HCT116 (cell line): ENCODE measurements at regions not wholly inside any gene's neighbourhood (a gene's known extent, or its start where the extent isn't known, plus 50 kb on each side); places are given as distances from the start of the nearest gene placed in this dataset.

Experiments used
- ATAC-seq: fragments of 200-7000 bp; cut with Tn5 transposase; 2 replicates; pipeline ENCODE4 v1.9.1; 2020; ENCODE audit warnings: mild to moderate bottlenecking, moderate library complexity
- BruUV-seq: library from RNA; stranded (reverse); fragments of 400-500 nt; replicated peaks from 2 replicates; lab custom pipeline; 2021; lab: Mats Ljungman, UMichigan
- CTCF ChIA-PET: fragments of 300-600 bp; sonication (Branson Sonifier 250); formaldehyde crosslinking; loops from one replicate; lab custom pipeline; 2021; ENCODE audit warnings: antibody characterized with exemption; lab: Charles Lee
- POLR2A ChIA-PET: fragments of 300-600, 350-600 bp; sonication (Branson Sonifier 250); formaldehyde crosslinking; loops from one replicate; lab custom pipeline; 2021; ENCODE audit warnings: antibody characterized with exemption; lab: Charles Lee
- RAD21 ChIA-PET, 2 experiments: fragments of 300-600 bp; sonication (Branson Sonifier 250); formaldehyde crosslinking; loops; one replicate each; lab custom pipeline; 2023; ENCODE audit warnings: low total read pairs in 2 of 2; ENCODE audit not compliant: uncharacterized antibody in 2 of 2, unreplicated experiment in 2 of 2, low non-redundant PET in 1 of 2; lab: Charles Lee
- DNase-seq: peaks from one replicate; pipeline ENCODE4 v3.0.0-alpha.2; 2010; ENCODE audit warnings: low read depth, low spot score
- H2AFZ ChIP-seq: fragments of 200-600 bp; shearing (Covaris generic), sonication (generic); 2 replicates; pipeline ENCODE4 v1.6.1; 2017; ENCODE audit warnings: low read depth, mixed run types, mixed read lengths, antibody characterized with exemption, low read length; ENCODE audit not compliant: poor library complexity, severe bottlenecking
- H3K27ac ChIP-seq: 2 replicates; pipeline ENCODE4 v1.5.1; 2012; ENCODE audit warnings: low read depth, low read length
- H3K27me3 ChIP-seq: fragments of 200-600 bp; sonication (generic); 2 replicates; pipeline ENCODE4 v1.6.1; 2016; ENCODE audit warnings: mixed run types, low read length, mixed read lengths; ENCODE audit not compliant: insufficient read depth
- H3K36me3 ChIP-seq, 2 experiments: fragments of 200-500 bp in 1 of 2; fragments of 200-600 bp in 1 of 2; sonication (Bioruptor generic) in 1 of 2; sonication (generic) in 1 of 2; 2 replicates each; pipeline versions ENCODE4 v1.5.1 to v1.6.1; 2014 to 2016; ENCODE audit warnings: low read length in 2 of 2, inconsistent platforms in 1 of 2, mixed read lengths in 1 of 2, mixed run types in 1 of 2; ENCODE audit not compliant: insufficient read depth in 2 of 2, control insufficient read depth in 1 of 2
- H3K4me1 ChIP-seq, 2 experiments: fragments of 200-600 bp in 1 of 2; sonication (generic) in 1 of 2; 2 replicates each; pipeline versions ENCODE4 v1.5.1 to v1.6.1; 2012 to 2017; ENCODE audit warnings: low read length in 2 of 2, inconsistent platforms in 1 of 2, mild to moderate bottlenecking in 1 of 2, mixed read lengths in 1 of 2, mixed run types in 1 of 2, moderate library complexity in 1 of 2; ENCODE audit not compliant: insufficient read depth in 2 of 2, control insufficient read depth in 1 of 2
- H3K4me2 ChIP-seq: fragments of 200-600 bp; sonication (generic); 2 replicates; pipeline ENCODE4 v1.6.1; 2017; ENCODE audit warnings: mixed run types, low read length, mixed read lengths
- H3K4me3 ChIP-seq, 2 experiments: fragments of 200-600 bp in 1 of 2; sonication (generic) in 1 of 2; replicated peaks in 1 of 2; 2 replicates each; pipeline ENCODE4 v1.5.1; 2011 to 2016; ENCODE audit warnings: low read length in 2 of 2, control low read depth in 1 of 2, low read depth in 1 of 2, mild to moderate bottlenecking in 1 of 2, mixed read lengths in 1 of 2, mixed run types in 1 of 2
- H3K79me2 ChIP-seq: fragments of 200-600 bp; sonication (generic); 2 replicates; pipeline ENCODE4 v1.6.1; 2017; ENCODE audit warnings: mild to moderate bottlenecking, mixed run types, low read length, moderate library complexity, mixed read lengths; ENCODE audit not compliant: insufficient read depth
- H3K9ac ChIP-seq: fragments of 200-600 bp; sonication (generic); 2 replicates; pipeline ENCODE4 v1.6.1; 2016; ENCODE audit warnings: low read length, mixed read lengths
- H3K9me2 ChIP-seq: fragments of 200-600 bp; sonication (generic), shearing (Covaris generic); 2 replicates; pipeline ENCODE4 v1.6.1; 2017; ENCODE audit warnings: mixed run types, mild to moderate bottlenecking, moderate library complexity; ENCODE audit not compliant: insufficient read depth
- H3K9me3 ChIP-seq, 2 experiments: fragments of 200-500 bp in 1 of 2; fragments of 200-600 bp in 1 of 2; sonication (Bioruptor generic) in 1 of 2; sonication (generic) in 1 of 2; 2 replicates each; pipeline ENCODE4 v1.6.1; 2014 to 2017; ENCODE audit warnings: low read length in 2 of 2, mixed read lengths in 2 of 2, inconsistent platforms in 1 of 2, low read depth in 1 of 2, mild to moderate bottlenecking in 1 of 2, mixed run types in 1 of 2, moderate library complexity in 1 of 2; ENCODE audit not compliant: control insufficient read depth in 1 of 2, insufficient read depth in 1 of 2
- H4K20me1 ChIP-seq: fragments of 200-600 bp; sonication (generic), shearing (Covaris generic); 2 replicates; pipeline ENCODE4 v1.6.1; 2017; ENCODE audit warnings: mixed run types, mild to moderate bottlenecking, moderate library complexity; ENCODE audit not compliant: insufficient read depth
- EGR1 ChIP-seq: IDR thresholded peaks from 2 replicates; pipeline ENCODE4 v1.6.1; 2012; ENCODE audit warnings: low read depth
- EZH2phosphoT487 ChIP-seq: fragments of 200-600 bp; IDR thresholded peaks from 2 replicates; pipeline ENCODE4 v1.6.1; 2018; ENCODE audit warnings: antibody characterized with exemption, borderline replicate concordance
- SIN3A ChIP-seq: IDR thresholded peaks from 2 replicates; pipeline ENCODE4 v1.6.1; 2012; ENCODE audit warnings: low read depth
- TCF7L2 ChIP-seq: IDR thresholded peaks from 2 replicates; pipeline ENCODE4 v1.7.0; 2011; ENCODE audit warnings: borderline replicate concordance, inconsistent platforms; ENCODE audit not compliant: insufficient read depth, insufficient read length; ENCODE audit errors: extremely low read depth
- YY1 ChIP-seq: IDR thresholded peaks from 2 replicates; pipeline ENCODE4 v1.6.1; 2011; ENCODE audit warnings: low read length, low read depth, moderate library complexity, mild to moderate bottlenecking; ENCODE audit not compliant: insufficient replicate concordance; ENCODE audit errors: extremely low read depth
- ZFX ChIP-seq: fragments of 450-650 bp; IDR thresholded peaks from 2 replicates; pipeline ENCODE4 v1.6.1; 2017
- ZNF274 ChIP-seq: fragments of 200-500 bp; sonication (Bioruptor generic); IDR thresholded peaks from 2 replicates; pipeline ENCODE4 v1.6.1; 2014; ENCODE audit warnings: mild to moderate bottlenecking, low read depth, low read length, inconsistent platforms
- intact Hi-C: fragments of 100-400 bp; cut with micrococcal nuclease; formaldehyde crosslinking; loops from 2 replicates; pipeline ENCODE4 v1.10.0; 2022
- TF ChIP-seq, protein P1 (sequence below), 3 experiments: fragments of 200-600 bp in 1 of 3; sonication (generic) in 1 of 3; IDR thresholded peaks in 2 of 3; conservative IDR thresholded peaks in 1 of 3; 2 replicates each; pipeline ENCODE4 v1.5.1; 2012 to 2017; ENCODE audit warnings: low read depth in 2 of 3, low read length in 2 of 3, antibody characterized with exemption in 1 of 3, borderline replicate concordance in 1 of 3, control low read depth in 1 of 3, mild to moderate bottlenecking in 1 of 3, mixed read lengths in 1 of 3, mixed run types in 1 of 3, moderate library complexity in 1 of 3; ENCODE audit not compliant: insufficient read depth in 1 of 3
- TF ChIP-seq, protein P2 (sequence below): IDR thresholded peaks from 2 replicates; pipeline ENCODE4 v1.6.1; 2012

DNA sequence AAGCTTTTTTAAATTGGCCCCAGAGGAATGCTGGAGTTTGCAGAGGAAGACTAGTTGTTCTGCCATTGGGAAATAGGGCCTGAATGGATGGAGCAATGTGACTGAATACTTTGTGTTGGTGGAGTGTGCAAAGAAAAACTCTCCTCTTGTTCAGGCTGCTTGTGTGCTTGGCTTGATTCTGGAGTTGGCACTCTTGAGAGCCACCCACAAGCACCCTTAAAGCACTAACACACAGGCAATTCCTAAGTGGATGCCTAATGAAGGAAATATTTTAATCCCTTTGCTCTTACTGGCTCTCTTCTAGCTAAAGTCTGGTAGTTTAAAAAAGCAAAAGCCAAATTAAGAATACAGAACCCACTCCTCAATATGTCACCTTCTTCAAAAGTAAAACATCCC lies 304.4 kb upstream of the C2CD4B start:
- CTCF ChIA-PET, result no interaction called here
- Histone ChIP-seq H3K9ac (no peak overlapping the region), H3K27ac (no peak overlapping the region), H3K27me3 (no peaks in the 10 kb centered on the region), H3K4me1 (peaks cover 10 to 34% of the 10 kb centered on the region in 2 experiments)
- ATAC-seq, result no peak
- TF ChIP-seq, protein P1, sequence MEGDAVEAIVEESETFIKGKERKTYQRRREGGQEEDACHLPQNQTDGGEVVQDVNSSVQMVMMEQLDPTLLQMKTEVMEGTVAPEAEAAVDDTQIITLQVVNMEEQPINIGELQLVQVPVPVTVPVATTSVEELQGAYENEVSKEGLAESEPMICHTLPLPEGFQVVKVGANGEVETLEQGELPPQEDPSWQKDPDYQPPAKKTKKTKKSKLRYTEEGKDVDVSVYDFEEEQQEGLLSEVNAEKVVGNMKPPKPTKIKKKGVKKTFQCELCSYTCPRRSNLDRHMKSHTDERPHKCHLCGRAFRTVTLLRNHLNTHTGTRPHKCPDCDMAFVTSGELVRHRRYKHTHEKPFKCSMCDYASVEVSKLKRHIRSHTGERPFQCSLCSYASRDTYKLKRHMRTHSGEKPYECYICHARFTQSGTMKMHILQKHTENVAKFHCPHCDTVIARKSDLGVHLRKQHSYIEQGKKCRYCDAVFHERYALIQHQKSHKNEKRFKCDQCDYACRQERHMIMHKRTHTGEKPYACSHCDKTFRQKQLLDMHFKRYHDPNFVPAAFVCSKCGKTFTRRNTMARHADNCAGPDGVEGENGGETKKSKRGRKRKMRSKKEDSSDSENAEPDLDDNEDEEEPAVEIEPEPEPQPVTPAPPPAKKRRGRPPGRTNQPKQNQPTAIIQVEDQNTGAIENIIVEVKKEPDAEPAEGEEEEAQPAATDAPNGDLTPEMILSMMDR (IDR thresholded peaks at IDR 0.05 in 2 of 3, conservative IDR thresholded peaks at IDR 0.05 in 1 of 3; ENCODE audit: borderline replicate concordance in 1 of 3, insufficient read depth in 1 of 3, low read depth in 2 of 3, low read length in 2 of 3), result no peak
- TF ChIP-seq ZNF274 (no peak), EGR1 (no peak)
- TF ChIP-seq, all 23 proteins: peak for 0
- Histone ChIP-seq H4K20me1 (no peaks in the 10 kb centered on the region), H3K4me3 (no peak overlapping the region), H3K9me3 (no peaks in the 10 kb centered on the region), H3K79me2 (no peaks in the 10 kb centered on the region), H3K9me2 (no peaks in the 10 kb centered on the region), H3K4me2 (peak overlapping the region; percentile 33), H2AFZ (no peak overlapping the region), H3K36me3 (no peaks in the 10 kb centered on the region)
- ChIA-PET RAD21 (no interaction called here), POLR2A (no interaction called here)
- BruUV-seq, result no TSS peak
- intact Hi-C loops, result no loop called here
- DNase-seq, result no peak

DNA sequence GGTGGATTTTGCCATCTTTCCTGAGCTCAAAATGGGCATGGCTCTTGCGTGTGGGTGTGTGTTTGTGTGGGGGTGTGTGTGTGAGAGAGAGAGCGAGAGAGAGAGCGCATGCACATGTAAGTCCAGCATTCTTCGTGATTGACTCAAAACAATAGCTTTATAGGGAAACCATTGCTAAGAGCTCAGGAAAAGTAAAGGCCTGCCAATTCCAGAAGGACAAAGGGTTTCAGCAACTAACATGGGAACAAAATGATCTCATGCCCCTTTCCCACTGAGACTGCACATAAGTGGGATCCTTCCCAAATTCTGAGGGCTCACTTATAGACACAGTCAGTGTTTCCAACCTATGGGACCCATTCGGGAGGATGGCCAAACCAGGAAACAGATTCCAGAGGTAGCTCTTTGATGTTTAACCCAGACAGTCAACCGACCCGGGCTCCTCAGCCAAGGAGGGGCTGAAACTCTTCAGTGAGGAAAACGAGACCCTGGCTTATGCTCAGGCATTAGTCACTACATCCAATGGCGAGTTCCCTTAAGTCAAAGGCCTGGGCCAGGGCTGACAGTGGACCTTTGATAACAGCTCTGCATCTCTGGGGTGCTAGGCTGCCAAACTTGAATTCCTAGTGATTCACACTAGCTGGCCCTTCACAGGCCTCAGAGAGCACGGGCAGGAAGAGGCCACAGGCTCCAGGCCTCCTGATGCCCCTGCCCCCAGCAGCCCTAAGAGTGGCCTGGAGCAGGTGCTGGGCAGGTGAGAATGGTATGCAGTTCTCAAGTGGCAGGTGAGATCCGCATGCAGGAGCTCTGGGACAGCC lies 305.0 kb upstream of the C2CD4B start:
- ATAC-seq, result peak; percentile 69
- no peaks in the 10 kb centered on the region for H3K9me3 ChIP-seq
- intact Hi-C loops, result no loop called here
- TF ChIP-seq SIN3A (no peak), EZH2phosphoT487 (no peak), ZFX (no peak), EGR1 (no peak), TCF7L2 (no peak), YY1 (no peak)
- TF ChIP-seq, protein P2, sequence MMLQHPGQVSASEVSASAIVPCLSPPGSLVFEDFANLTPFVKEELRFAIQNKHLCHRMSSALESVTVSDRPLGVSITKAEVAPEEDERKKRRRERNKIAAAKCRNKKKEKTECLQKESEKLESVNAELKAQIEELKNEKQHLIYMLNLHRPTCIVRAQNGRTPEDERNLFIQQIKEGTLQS, result no peak
- no peak overlapping the region for H3K27ac ChIP-seq
- H2AFZ ChIP-seq, result no peak overlapping the region
- no peaks in the 10 kb centered on the region for H4K20me1 ChIP-seq
- no peak overlapping the region for H3K4me3 ChIP-seq
- no peaks in the 10 kb centered on the region for H3K27me3 ChIP-seq
- H3K4me2 ChIP-seq, result peak overlapping the region; percentile 33
- ChIA-PET POLR2A (no interaction called here), CTCF (no interaction called here), RAD21 (no interaction called here)
- no peak overlapping the region for H3K9ac ChIP-seq
- H3K36me3 ChIP-seq, result no peaks in the 10 kb centered on the region
- BruUV-seq, result no TSS peak
- no peaks in the 10 kb centered on the region for H3K9me2 ChIP-seq
- peak; percentile 13 for DNase-seq
- no peaks in the 10 kb centered on the region for H3K79me2 ChIP-seq
- H3K4me1 ChIP-seq, result peaks cover 10 to 34% of the 10 kb centered on the region in 2 experiments
